HFF-Myc (cell line): ENCODE measurements at regions not wholly inside any gene's neighbourhood (a gene's known extent, or its start where the extent isn't known, plus 50 kb on each side); places are given as distances from the start of the nearest gene placed in this dataset.

Source experiments
- DNase-seq: peaks from one replicate; pipeline ENCODE4 v3.0.0-alpha.2; 2011; ENCODE audit warnings: low read depth; ENCODE audit errors: extremely low read depth
- H3K4me3 ChIP-seq: replicated peaks from 2 replicates; pipeline ENCODE4 v1.5.1; 2011; ENCODE audit warnings: low read depth, mild to moderate bottlenecking, control low read depth, low read length
- CTCF ChIP-seq: IDR thresholded peaks from 2 replicates; pipeline ENCODE4 v1.5.1; 2012; ENCODE audit warnings: mild to moderate bottlenecking, low read depth, low read length, control low read depth; ENCODE audit errors: missing control alignments

- TF ChIP-seq CTCF, result no peak
- no peak for DNase-seq
- no peak overlapping the region for H3K4me3 ChIP-seq
Measured at GRCh38 chr11:115104851-115105453, 399.3 kb downstream of the CADM1 start.

- no peak for TF ChIP-seq CTCF
- no peak for DNase-seq
- no peak overlapping the region for H3K4me3 ChIP-seq
Measured at GRCh38 chr11:115111066-115111465, 393.1 kb downstream of the CADM1 start.

GRCh38 chr11:115112754-115113153 is 391.5 kb downstream of the CADM1 start:
- no peak for DNase-seq
- no peak for TF ChIP-seq CTCF
- no peak overlapping the region for H3K4me3 ChIP-seq

GRCh38 chr11:115117956-115118493 is 386.2 kb downstream of the CADM1 start:
- DNase-seq, result no peak
- no peak for TF ChIP-seq CTCF
- no peak overlapping the region for H3K4me3 ChIP-seq

- DNase-seq, result no peak
- no peak overlapping the region for H3K4me3 ChIP-seq
- TF ChIP-seq CTCF, result no peak
Measured at GRCh38 chr11:115119146-115119545, 385.1 kb downstream of the CADM1 start.
